ENCODE measurements at regions not wholly inside any gene's neighbourhood (a gene's known extent, or its start where the extent isn't known, plus 50 kb on each side); places are given as distances from the start of the nearest gene placed in this dataset.

- TF ChIP-seq CTCF (IDR thresholded peaks at IDR 0.05) (no peak), POLR2A (IDR thresholded peaks at IDR 0.05) (no peak)
These were observed 89.7 kb upstream of the PCSK1 start for GRCh38 chr5:96522635-96523355.

Measured in tibial nerve (tissue), 3 donors.